AG09309 (cell line): ENCODE measurements at regions not wholly inside any gene's neighbourhood (a gene's known extent, or its start where the extent isn't known, plus 50 kb on each side); places are given as distances from the start of the nearest gene placed in this dataset.
A peak's percentile ranks its signal among the peaks of the same experiment; 100 is the strongest.

Source experiments
- DNase-seq: peaks from one replicate; pipeline ENCODE4 v3.0.0-alpha.2; 2010; ENCODE audit warnings: low read depth
- H3K4me3 ChIP-seq: 2 replicates; pipeline ENCODE4 v1.5.1; 2011; ENCODE audit warnings: mild to moderate bottlenecking, low read depth, low read length, moderate library complexity; ENCODE audit not compliant: control insufficient read depth
- CTCF ChIP-seq: IDR thresholded peaks from 2 replicates; pipeline ENCODE4 v1.5.1; 2011; ENCODE audit warnings: mild to moderate bottlenecking, low read depth, low read length, inconsistent platforms; ENCODE audit not compliant: insufficient read depth, control insufficient read depth; ENCODE audit errors: missing control alignments

GRCh38 chr6:138600726-138601125, 101.4 kb upstream of the NHSL1 start:
- no peak for TF ChIP-seq CTCF
- H3K4me3 ChIP-seq: no peak overlapping the region
- peak; percentile 38 for DNase-seq

- H3K4me3 ChIP-seq: no peak overlapping the region
- no peak for TF ChIP-seq CTCF
- no peak for DNase-seq
Observed at GRCh38 chr6:138601128-138601527, 101.8 kb upstream of the NHSL1 start.

- H3K4me3 ChIP-seq: no peak overlapping the region
- DNase-seq: no peak
- no peak for TF ChIP-seq CTCF
Observed at GRCh38 chr6:138605958-138606357, 106.7 kb upstream of the NHSL1 start.

GRCh38 chr6:138607478-138608433, 108.5 kb upstream of the NHSL1 start:
- no peak for DNase-seq
- TF ChIP-seq CTCF: no peak
- H3K4me3 ChIP-seq: no peak overlapping the region

GRCh38 chr6:138608896-138609295, 109.6 kb upstream of the NHSL1 start:
- TF ChIP-seq CTCF: no peak
- no peak overlapping the region for H3K4me3 ChIP-seq

GRCh38 chr6:138609801-138610430, 110.6 kb upstream of the NHSL1 start:
- no peak overlapping the region for H3K4me3 ChIP-seq
- DNase-seq: no peak
- no peak for TF ChIP-seq CTCF

More at GRCh38 chr6:138608896-138609295, 109.6 kb upstream of the NHSL1 start:
- DNase-seq: no peak
